Gastrocnemius medialis (tissue), 4 donors: ENCODE measurements at regions not wholly inside any gene's neighbourhood (a gene's known extent, or its start where the extent isn't known, plus 50 kb on each side); places are given as distances from the start of the nearest gene placed in this dataset.

Experiments
- POLR2A ChIP-seq, 2 donors: fragments of 450-650 bp; IDR thresholded peaks; one replicate each; pipeline ENCODE4 v1.6.1; 2017; ENCODE audit warnings: antibody characterized with exemption in 2 of 2, mild to moderate bottlenecking in 2 of 2, moderate library complexity in 2 of 2
- TF ChIP-seq, protein P1 (sequence below), 5 experiments: fragments of 450-650 bp in 3 of 5; fragments of 200-600 bp in 2 of 5; sonication (generic) in 2 of 5; IDR thresholded peaks in 4 of 5; conservative IDR thresholded peaks in 1 of 5; 1 replicate in 4 of 5; 2 replicates in 1 of 5; pipeline ENCODE4 v1.5.1; 2016 to 2019; ENCODE audit warnings: antibody characterized with exemption in 5 of 5, mild to moderate bottlenecking in 3 of 5, moderate library complexity in 3 of 5

DNA sequence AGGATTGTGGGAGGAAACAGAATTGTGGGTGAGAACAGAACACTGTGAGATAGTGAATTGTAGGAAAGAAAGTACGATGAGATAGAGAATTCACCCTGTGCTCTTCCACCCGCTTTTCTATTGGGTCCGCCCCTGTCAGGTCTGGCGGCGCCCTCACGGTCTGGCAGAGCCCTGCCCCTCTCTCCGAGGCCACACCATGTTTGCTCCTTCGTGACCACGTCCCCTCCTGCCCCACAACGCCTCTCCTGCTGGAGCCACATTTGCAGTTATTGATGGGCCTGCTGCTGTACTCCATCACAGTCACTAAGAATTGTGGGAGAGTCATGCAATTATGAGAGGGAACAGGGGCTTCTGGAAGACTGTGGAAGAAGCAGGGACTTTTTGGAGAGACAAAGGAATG is 473.1 kb downstream of the KLF12 start:
- TF ChIP-seq, protein P1, sequence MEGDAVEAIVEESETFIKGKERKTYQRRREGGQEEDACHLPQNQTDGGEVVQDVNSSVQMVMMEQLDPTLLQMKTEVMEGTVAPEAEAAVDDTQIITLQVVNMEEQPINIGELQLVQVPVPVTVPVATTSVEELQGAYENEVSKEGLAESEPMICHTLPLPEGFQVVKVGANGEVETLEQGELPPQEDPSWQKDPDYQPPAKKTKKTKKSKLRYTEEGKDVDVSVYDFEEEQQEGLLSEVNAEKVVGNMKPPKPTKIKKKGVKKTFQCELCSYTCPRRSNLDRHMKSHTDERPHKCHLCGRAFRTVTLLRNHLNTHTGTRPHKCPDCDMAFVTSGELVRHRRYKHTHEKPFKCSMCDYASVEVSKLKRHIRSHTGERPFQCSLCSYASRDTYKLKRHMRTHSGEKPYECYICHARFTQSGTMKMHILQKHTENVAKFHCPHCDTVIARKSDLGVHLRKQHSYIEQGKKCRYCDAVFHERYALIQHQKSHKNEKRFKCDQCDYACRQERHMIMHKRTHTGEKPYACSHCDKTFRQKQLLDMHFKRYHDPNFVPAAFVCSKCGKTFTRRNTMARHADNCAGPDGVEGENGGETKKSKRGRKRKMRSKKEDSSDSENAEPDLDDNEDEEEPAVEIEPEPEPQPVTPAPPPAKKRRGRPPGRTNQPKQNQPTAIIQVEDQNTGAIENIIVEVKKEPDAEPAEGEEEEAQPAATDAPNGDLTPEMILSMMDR (IDR thresholded peaks at IDR 0.05 in 4 of 5, conservative IDR thresholded peaks at IDR 0.05 in 1 of 5) = no peak
- TF ChIP-seq POLR2A (IDR thresholded peaks at IDR 0.05) = no peak
